Body of pancreas (tissue), 4 donors: ENCODE measurements at regions not wholly inside any gene's neighbourhood (a gene's known extent, or its start where the extent isn't known, plus 50 kb on each side); places are given as distances from the start of the nearest gene placed in this dataset.

Experiments
- POLR2A ChIP-seq, 3 donors: fragments of 450-650 bp; IDR thresholded peaks; one replicate each; pipeline ENCODE4 v1.6.1; 2016; ENCODE audit warnings: antibody characterized with exemption in 3 of 3, mild to moderate bottlenecking in 2 of 3
- TF ChIP-seq, protein P1 (sequence below), 7 experiments: fragments of 450-650 bp in 4 of 7; fragments of 200-600 bp in 3 of 7; sonication (generic) in 3 of 7; IDR thresholded peaks; one replicate each; pipeline ENCODE4 v1.5.1; 2016 to 2019; ENCODE audit warnings: antibody characterized with exemption in 7 of 7

DNA sequence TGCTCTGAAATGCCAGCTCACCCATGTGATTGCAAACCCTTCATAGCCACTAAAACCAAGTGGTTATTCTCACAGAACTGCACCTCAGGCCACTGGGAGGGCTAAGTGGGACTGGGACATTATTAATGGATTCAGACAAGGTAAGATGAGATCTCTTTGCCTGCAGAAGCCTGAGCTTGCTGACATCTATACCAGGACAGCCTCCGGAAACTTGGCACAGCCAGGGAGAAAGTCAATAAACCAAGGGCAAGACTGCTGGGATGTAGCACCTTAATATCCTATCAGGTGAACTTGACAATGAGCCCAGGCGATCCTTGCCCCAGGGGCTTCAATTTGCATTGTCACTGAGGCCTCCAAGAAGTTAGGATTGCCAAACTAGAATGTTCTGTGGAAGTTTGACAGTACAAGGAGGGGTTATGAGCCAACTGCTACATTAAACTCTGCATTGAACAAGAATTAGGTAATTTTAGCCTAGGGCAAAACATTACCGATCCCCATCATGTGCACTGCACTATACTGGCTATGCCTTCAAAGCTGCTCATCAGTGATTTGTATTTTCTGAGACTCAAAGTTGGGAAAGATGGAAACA lies 60.1 kb upstream of the RALGAPA2 start:
- TF ChIP-seq, protein P1, sequence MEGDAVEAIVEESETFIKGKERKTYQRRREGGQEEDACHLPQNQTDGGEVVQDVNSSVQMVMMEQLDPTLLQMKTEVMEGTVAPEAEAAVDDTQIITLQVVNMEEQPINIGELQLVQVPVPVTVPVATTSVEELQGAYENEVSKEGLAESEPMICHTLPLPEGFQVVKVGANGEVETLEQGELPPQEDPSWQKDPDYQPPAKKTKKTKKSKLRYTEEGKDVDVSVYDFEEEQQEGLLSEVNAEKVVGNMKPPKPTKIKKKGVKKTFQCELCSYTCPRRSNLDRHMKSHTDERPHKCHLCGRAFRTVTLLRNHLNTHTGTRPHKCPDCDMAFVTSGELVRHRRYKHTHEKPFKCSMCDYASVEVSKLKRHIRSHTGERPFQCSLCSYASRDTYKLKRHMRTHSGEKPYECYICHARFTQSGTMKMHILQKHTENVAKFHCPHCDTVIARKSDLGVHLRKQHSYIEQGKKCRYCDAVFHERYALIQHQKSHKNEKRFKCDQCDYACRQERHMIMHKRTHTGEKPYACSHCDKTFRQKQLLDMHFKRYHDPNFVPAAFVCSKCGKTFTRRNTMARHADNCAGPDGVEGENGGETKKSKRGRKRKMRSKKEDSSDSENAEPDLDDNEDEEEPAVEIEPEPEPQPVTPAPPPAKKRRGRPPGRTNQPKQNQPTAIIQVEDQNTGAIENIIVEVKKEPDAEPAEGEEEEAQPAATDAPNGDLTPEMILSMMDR (IDR thresholded peaks at IDR 0.05): no peak
- TF ChIP-seq POLR2A (IDR thresholded peaks at IDR 0.05): no peak
